Transverse colon (tissue), 4 donors: ENCODE measurements at regions not wholly inside any gene's neighbourhood (a gene's known extent, or its start where the extent isn't known, plus 50 kb on each side); places are given as distances from the start of the nearest gene placed in this dataset.

ENCODE experiments used
- DNase-seq: peaks from one replicate; pipeline ENCODE4 v3.0.0-alpha.2; 2019
- H3K27ac ChIP-seq, 4 donors: fragments of 200-600 bp; sonication (generic); 2 replicates each; pipeline ENCODE4 v1.5.1; 2016 to 2018; ENCODE audit warnings: inconsistent platforms in 4 of 4
- H3K27me3 ChIP-seq: fragments of 200-600 bp; sonication (generic); 2 replicates; pipeline ENCODE4 v1.5.1; 2017; ENCODE audit warnings: inconsistent platforms
- H3K36me3 ChIP-seq, 4 donors: fragments of 200-600 bp; sonication (generic); 2 replicates each; pipeline ENCODE4 v1.5.1; 2017 to 2019; ENCODE audit warnings: inconsistent platforms in 4 of 4
- H3K4me1 ChIP-seq, 4 donors: fragments of 200-600 bp; sonication (generic); 2 replicates each; pipeline ENCODE4 v1.5.1; 2017 to 2020; ENCODE audit warnings: inconsistent platforms in 4 of 4
- H3K4me3 ChIP-seq, 4 donors: fragments of 200-600 bp; sonication (generic); 1 replicate in 1 of 4; 2 replicates in 3 of 4; pipeline versions ENCODE4 v1.5.1 to v1.6.1; 2017 to 2019; ENCODE audit warnings: inconsistent platforms in 4 of 4
- H3K9me3 ChIP-seq, 2 donors: fragments of 200-600 bp; sonication (generic); 2 replicates each; pipeline ENCODE4 v1.5.1; 2017 to 2019; ENCODE audit warnings: inconsistent platforms in 2 of 2
- CTCF ChIP-seq, 5 experiments: fragments of 200-600 bp in 3 of 5; fragments of 450-650 bp in 2 of 5; sonication (generic) in 3 of 5; IDR thresholded peaks; 1 replicate in 2 of 5; 2 replicates in 3 of 5; pipeline ENCODE4 v1.5.1; 2016 to 2017; ENCODE audit warnings: antibody characterized with exemption in 5 of 5, inconsistent platforms in 3 of 5, mild to moderate bottlenecking in 2 of 5, moderate library complexity in 1 of 5
- EP300 ChIP-seq: sonication (generic); formaldehyde crosslinking; IDR thresholded peaks from one replicate; pipeline ENCODE4 v1.6.1; 2017; ENCODE audit warnings: antibody characterized with exemption, low read depth
- POLR2A ChIP-seq: fragments of 450-650 bp; IDR thresholded peaks from one replicate; pipeline ENCODE4 v1.6.1; 2016; ENCODE audit warnings: antibody characterized with exemption, mild to moderate bottlenecking, moderate library complexity
- POLR2AphosphoS5 ChIP-seq, 3 donors: sonication (generic); formaldehyde crosslinking; IDR thresholded peaks; one replicate each; pipeline ENCODE4 v1.6.1; 2016; ENCODE audit warnings: antibody characterized with exemption in 3 of 3
- WGBS, 2 donors: methylation state at CpG; one replicate each; pipeline ENCODE4 v1.1.5; 2018; ENCODE audit warnings: low coverage in 1 of 2; 5-methylcytosine and 5-hydroxymethylcytosine counted together
- in situ Hi-C, 4 donors: fragments of 200-750 bp; cut with MboI; loops; one replicate each; pipeline versions ENCODE4 v1.15.0 to v1.15.1; 2017; ENCODE audit warnings: low sequenced_read_pairs in 3 of 4, low pct_ligation_motif_present in 1 of 4, low pct_unique_long_range_greater_than_20kb in 1 of 4
- intact Hi-C: fragments of 100-400 bp; cut with DNase I; formaldehyde crosslinking; loops from one replicate; pipeline ENCODE4 v1.15.1; 2023; ENCODE audit warnings: low total_unique reads

- DNase-seq = no peak
- H3K4me1 ChIP-seq = peaks cover 0 to 8% (median 1%) of the 10 kb centered on the region in 4 donors
- in situ Hi-C loops = no loop called here
Observed at GRCh38 chr7:114021135-114021534, 102.3 kb upstream of the PPP1R3A start.

DNA sequence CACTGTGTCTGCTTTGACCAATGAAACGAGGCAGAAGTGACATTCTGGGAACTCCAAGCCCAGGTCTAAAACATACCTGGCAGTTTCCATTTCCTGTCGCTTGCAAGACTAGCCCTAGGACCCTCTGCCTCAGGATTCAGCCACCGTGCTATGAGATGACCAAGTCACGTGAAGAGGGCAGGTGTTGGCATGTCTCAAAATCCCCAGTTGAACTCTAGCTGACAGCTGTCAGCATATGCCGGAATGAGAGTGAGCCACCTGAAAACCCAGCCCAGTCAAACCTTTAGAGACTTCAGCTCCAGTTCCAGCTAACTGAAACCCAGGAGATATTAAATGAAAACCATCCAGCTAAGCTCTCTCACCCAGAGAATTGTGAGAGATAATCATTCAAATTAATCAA, 89.9 kb upstream of the PPP1R3A start:
- no peaks in the 10 kb centered on the region for H3K4me1 ChIP-seq
- no peaks in the 10 kb centered on the region for H3K27me3 ChIP-seq
- H3K36me3 ChIP-seq = no peaks in the 10 kb centered on the region
- in situ Hi-C loops (no loop called here), intact Hi-C loops (no loop called here)
- no peak overlapping the region for H3K27ac ChIP-seq
- no peak overlapping the region for H3K4me3 ChIP-seq
- 78 to 80% methylated on average over 2 to 5 of the region's 5 CpGs for WGBS, 2 donors
- TF ChIP-seq EP300 (no peak), POLR2AphosphoS5 (IDR thresholded peaks at IDR 0.05) (no peak)
- DNase-seq = no peak
- no peaks in the 10 kb centered on the region for H3K9me3 ChIP-seq

More at GRCh38 chr7:114021135-114021534, 102.3 kb upstream of the PPP1R3A start:
- WGBS, 2 donors = 30 to 32% methylated on average over 3 of the region's 3 CpGs
- no peak overlapping the region for H3K27ac ChIP-seq
- no peak overlapping the region for H3K4me3 ChIP-seq
- intact Hi-C loops = no loop called here
- H3K36me3 ChIP-seq = no peaks in the 10 kb centered on the region
- no peaks in the 10 kb centered on the region for H3K27me3 ChIP-seq
- H3K9me3 ChIP-seq = no peaks in the 10 kb centered on the region
- TF ChIP-seq POLR2AphosphoS5 (IDR thresholded peaks at IDR 0.05) (no peak), EP300 (no peak), CTCF (IDR thresholded peaks at IDR 0.05) (no peak), POLR2A (no peak)

DNA sequence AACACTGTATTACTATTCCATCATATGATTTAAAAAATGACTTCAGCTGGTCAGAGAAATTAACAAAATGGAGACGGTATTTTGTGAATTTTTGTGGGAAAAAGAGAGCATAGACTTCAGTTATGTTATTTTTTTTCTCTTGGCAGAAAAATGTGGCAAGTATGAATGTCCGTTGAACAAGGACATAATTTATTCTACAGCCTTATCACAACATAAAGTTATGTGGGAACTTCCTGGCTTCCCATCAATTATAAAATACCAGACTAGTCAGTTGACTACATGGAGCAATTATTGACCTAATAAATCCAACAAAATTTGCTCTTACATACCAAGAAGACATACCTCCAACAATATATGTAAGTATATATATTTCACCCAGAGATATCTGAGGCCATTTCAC, 88.6 kb upstream of the PPP1R3A start:
- H3K4me1 ChIP-seq = no peaks in the 10 kb centered on the region
- intact Hi-C loops = no loop called here
- H3K36me3 ChIP-seq = no peaks in the 10 kb centered on the region
- no peak overlapping the region for H3K4me3 ChIP-seq
- no peaks in the 10 kb centered on the region for H3K9me3 ChIP-seq
- 38 to 43% methylated on average over 2 of the region's 2 CpGs for WGBS, 2 donors
- in situ Hi-C loops = no loop called here
- TF ChIP-seq CTCF (IDR thresholded peaks at IDR 0.05) (no peak), POLR2A (no peak), POLR2AphosphoS5 (IDR thresholded peaks at IDR 0.05) (no peak), EP300 (no peak)
- H3K27me3 ChIP-seq = no peaks in the 10 kb centered on the region
- no peak for DNase-seq
- no peak overlapping the region for H3K27ac ChIP-seq

GRCh38 chr7:113998934-113999333, 80.1 kb upstream of the PPP1R3A start:
- Histone ChIP-seq H3K9me3 (peaks cover 0 to 4% of the 10 kb centered on the region in 2 donors), H3K4me3 (no peak overlapping the region), H3K36me3 (no peaks in the 10 kb centered on the region), H3K27me3 (no peaks in the 10 kb centered on the region), H3K4me1 (no peaks in the 10 kb centered on the region), H3K27ac (no peak overlapping the region)
- no peak for TF ChIP-seq EP300
- in situ Hi-C loops (no loop called here), intact Hi-C loops (no loop called here)
- DNase-seq = no peak

DNA sequence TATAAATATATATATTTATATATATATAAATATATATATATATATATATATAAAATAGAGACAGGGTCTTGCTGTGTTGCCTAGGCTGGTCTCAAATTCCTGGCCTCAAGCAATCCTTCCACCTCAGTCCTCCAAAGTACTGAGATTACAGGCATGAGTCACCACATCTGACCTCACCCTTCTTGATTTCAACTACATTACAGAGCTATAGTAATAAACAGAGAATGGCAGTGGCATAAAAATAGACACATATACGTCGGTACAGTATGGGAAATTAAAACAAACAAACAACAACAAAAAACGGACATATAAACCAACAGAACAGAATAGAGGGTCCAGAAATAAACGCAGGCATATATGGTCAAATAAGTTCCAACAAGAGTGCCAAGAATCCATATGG, 77.6 kb upstream of the PPP1R3A start:
- no peaks in the 10 kb centered on the region for H3K9me3 ChIP-seq

More for the DNA sequence above, 77.6 kb upstream of the PPP1R3A start:
- Histone ChIP-seq H3K27ac (no peak overlapping the region), H3K27me3 (no peaks in the 10 kb centered on the region), H3K4me1 (no peaks in the 10 kb centered on the region), H3K4me3 (no peak overlapping the region), H3K36me3 (no peaks in the 10 kb centered on the region)
- in situ Hi-C loops (no loop called here), intact Hi-C loops (no loop called here)
- TF ChIP-seq EP300 (no peak), POLR2AphosphoS5 (IDR thresholded peaks at IDR 0.05) (no peak), CTCF (IDR thresholded peaks at IDR 0.05) (no peak), POLR2A (no peak)
- WGBS, 2 donors = 54 to 62% methylated on average over 4 of the region's 4 CpGs
- DNase-seq = no peak
